Ascending aorta (tissue), 2 donors: ENCODE measurements at regions not wholly inside any gene's neighbourhood (a gene's known extent, or its start where the extent isn't known, plus 50 kb on each side); places are given as distances from the start of the nearest gene placed in this dataset.

ENCODE experiments used
- DNase-seq, 2 donors: peaks; one replicate each; pipeline ENCODE4 v3.0.0-alpha.2; 2019; ENCODE audit warnings: low spot score in 2 of 2
- H3K27ac ChIP-seq, 2 donors: fragments of 200-600 bp; sonication (generic); one replicate each; pipeline ENCODE4 v1.5.1; 2016 to 2017; ENCODE audit warnings: mild to moderate bottlenecking in 1 of 2
- H3K27me3 ChIP-seq: fragments of 200-600 bp; sonication (generic); one replicate; pipeline ENCODE4 v1.5.1; 2017
- H3K36me3 ChIP-seq, 2 donors: fragments of 200-600 bp; sonication (generic); one replicate each; pipeline ENCODE4 v1.5.1; 2016
- H3K4me1 ChIP-seq, 2 donors: fragments of 200-600 bp; sonication (generic); one replicate each; pipeline ENCODE4 v1.5.1; 2016 to 2017; ENCODE audit warnings: mild to moderate bottlenecking in 1 of 2
- H3K4me3 ChIP-seq, 2 donors: fragments of 200-600 bp; sonication (generic); one replicate each; pipeline ENCODE4 v1.5.1; 2016 to 2017; ENCODE audit warnings: mild to moderate bottlenecking in 1 of 2
- H3K9me3 ChIP-seq, 2 donors: fragments of 200-600 bp; sonication (generic); one replicate each; pipeline ENCODE4 v1.5.1; 2016
- intact Hi-C: fragments of 100-400 bp; cut with DNase I; formaldehyde crosslinking; loops from one replicate; pipeline ENCODE4 v1.15.1; 2023
- TF ChIP-seq, protein P1 (sequence below), 3 experiments: fragments of 200-600 bp in 2 of 3; fragments of 450-650 bp in 1 of 3; sonication (generic) in 2 of 3; IDR thresholded peaks; one replicate each; pipeline ENCODE4 v1.5.1; 2016 to 2019; ENCODE audit warnings: antibody characterized with exemption in 3 of 3, mild to moderate bottlenecking in 1 of 3, moderate library complexity in 1 of 3

DNA sequence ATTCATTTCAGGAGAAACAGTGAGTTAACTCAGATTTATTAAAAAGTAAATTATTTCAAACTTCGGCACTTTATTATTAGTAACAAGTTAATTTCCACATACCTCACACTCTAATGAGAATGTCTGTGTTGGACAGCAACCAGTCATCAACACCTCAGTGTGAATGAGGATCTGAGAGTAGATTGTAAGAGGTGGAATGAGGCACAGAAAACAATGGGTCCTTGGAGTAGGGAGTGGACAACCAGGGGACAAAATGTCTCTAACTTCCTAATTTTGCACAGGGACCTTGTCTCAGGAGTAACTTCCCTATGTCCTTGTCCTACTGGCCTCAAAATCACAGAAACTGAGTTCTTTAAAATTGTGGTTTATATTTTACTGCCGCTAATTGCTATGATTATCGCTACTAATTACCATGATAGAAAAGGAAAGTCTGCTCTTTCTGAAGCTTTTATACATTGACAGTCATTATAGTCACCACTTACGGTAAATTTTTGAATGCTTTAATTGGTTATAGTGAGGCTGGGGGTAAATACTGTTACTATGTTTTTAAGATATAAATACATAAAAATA lies 82.2 kb upstream of the LRPPRC start:
- H3K4me1 ChIP-seq = no peaks in the 10 kb centered on the region
- intact Hi-C loops = no loop called here
- no peak for DNase-seq
- H3K9me3 ChIP-seq = no peaks in the 10 kb centered on the region
- TF ChIP-seq, protein P1, sequence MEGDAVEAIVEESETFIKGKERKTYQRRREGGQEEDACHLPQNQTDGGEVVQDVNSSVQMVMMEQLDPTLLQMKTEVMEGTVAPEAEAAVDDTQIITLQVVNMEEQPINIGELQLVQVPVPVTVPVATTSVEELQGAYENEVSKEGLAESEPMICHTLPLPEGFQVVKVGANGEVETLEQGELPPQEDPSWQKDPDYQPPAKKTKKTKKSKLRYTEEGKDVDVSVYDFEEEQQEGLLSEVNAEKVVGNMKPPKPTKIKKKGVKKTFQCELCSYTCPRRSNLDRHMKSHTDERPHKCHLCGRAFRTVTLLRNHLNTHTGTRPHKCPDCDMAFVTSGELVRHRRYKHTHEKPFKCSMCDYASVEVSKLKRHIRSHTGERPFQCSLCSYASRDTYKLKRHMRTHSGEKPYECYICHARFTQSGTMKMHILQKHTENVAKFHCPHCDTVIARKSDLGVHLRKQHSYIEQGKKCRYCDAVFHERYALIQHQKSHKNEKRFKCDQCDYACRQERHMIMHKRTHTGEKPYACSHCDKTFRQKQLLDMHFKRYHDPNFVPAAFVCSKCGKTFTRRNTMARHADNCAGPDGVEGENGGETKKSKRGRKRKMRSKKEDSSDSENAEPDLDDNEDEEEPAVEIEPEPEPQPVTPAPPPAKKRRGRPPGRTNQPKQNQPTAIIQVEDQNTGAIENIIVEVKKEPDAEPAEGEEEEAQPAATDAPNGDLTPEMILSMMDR (IDR thresholded peaks at IDR 0.05) = no peak
- H3K36me3 ChIP-seq = no peaks in the 10 kb centered on the region
- H3K27me3 ChIP-seq = no peaks in the 10 kb centered on the region
- no peak overlapping the region for H3K4me3 ChIP-seq
- H3K27ac ChIP-seq = no peak overlapping the region

DNA sequence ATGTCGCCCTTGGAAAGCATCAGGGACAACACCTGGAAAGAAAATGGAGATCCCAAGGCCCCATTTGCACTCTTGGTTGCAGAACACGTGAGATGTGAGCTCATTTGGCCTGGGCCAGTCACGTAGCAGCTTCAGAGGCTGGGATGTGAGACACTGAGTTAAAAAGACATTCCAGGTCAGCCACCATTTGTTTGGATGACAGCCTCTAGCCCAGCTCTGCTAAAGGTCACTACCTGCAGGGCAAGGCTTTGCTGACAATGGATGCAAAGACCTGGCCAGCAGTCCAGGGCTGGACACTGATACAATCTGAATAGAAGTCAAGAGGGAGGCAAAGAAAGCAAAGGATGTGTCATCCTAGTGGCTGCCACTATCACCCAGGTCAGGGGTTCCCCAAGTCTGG lies 83.9 kb upstream of the LRPPRC start:
- DNase-seq = no peak
- Histone ChIP-seq H3K4me1 (no peaks in the 10 kb centered on the region), H3K4me3 (no peak overlapping the region), H3K27me3 (no peaks in the 10 kb centered on the region), H3K36me3 (no peaks in the 10 kb centered on the region), H3K27ac (no peak overlapping the region), H3K9me3 (no peaks in the 10 kb centered on the region)
- intact Hi-C loops = loop anchor here (10.0 kb wide), 1 partner anchor 285 kb away; the partner anchor contains the start of genes CAMKMT and PREPL
- TF ChIP-seq, protein P1 (IDR thresholded peaks at IDR 0.05) = no peak

DNA sequence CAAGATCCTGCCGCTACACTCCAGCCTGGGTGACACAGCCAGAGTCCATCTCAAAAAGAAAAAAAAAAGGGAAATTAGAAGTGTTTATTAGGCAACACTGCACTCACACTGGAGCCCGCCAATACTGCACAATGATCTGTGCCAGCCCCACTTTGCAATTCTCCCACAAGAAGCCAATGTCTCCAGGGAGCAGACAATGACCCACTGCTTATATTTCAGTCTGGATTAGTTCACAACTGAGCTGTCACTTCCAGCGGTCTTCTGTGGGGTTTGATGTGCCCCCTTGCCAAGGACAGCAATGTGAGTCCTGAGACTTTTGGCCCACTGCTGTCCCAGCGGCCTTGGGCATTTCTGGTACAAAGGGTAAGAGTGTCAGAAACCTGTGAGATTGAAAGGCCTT lies 85.6 kb upstream of the PPM1B start:
- Histone ChIP-seq H3K4me1 (peaks cover 0 to 11% of the 10 kb centered on the region in 2 donors), H3K27me3 (no peaks in the 10 kb centered on the region), H3K36me3 (no peaks in the 10 kb centered on the region), H3K9me3 (no peaks in the 10 kb centered on the region), H3K4me3 (no peak overlapping the region), H3K27ac (no peak overlapping the region)
- intact Hi-C loops = loop anchor here (10.0 kb wide), 1 partner anchor 282 kb away; the partner anchor contains the start of genes CAMKMT and PREPL
- no peak for DNase-seq
- TF ChIP-seq, protein P1 (IDR thresholded peaks at IDR 0.05) = no peak

DNA sequence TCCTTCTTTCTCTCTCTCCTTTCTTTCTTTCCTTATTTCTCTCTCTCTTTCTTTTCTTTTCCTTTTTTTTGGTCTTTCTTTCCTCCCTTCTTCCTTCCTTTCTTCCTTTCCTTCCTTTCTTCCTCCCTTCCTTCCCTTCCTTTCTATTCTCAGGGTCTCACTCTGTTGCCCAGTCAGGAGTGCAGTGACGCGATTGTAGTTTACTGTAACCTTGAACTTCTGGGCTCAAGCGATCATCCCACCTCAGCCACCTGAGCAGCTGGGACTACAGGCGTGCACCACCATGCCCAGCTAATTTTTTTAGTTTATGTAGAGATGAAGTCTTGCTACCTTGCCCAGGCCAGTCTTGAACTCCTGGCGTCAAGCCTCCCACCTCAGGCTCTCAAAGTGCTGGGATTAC lies 83.8 kb upstream of the PPM1B start:
- Histone ChIP-seq H3K4me3 (no peak overlapping the region), H3K36me3 (no peaks in the 10 kb centered on the region), H3K27ac (no peak overlapping the region), H3K4me1 (peaks cover 0 to 11% of the 10 kb centered on the region in 2 donors), H3K27me3 (no peaks in the 10 kb centered on the region), H3K9me3 (no peaks in the 10 kb centered on the region)
- TF ChIP-seq, protein P1 (IDR thresholded peaks at IDR 0.05) = no peak
- intact Hi-C loops = loop anchor here (10.0 kb wide), 1 partner anchor 280 kb away; the partner anchor contains the start of genes CAMKMT and PREPL
- DNase-seq = no peak

DNA sequence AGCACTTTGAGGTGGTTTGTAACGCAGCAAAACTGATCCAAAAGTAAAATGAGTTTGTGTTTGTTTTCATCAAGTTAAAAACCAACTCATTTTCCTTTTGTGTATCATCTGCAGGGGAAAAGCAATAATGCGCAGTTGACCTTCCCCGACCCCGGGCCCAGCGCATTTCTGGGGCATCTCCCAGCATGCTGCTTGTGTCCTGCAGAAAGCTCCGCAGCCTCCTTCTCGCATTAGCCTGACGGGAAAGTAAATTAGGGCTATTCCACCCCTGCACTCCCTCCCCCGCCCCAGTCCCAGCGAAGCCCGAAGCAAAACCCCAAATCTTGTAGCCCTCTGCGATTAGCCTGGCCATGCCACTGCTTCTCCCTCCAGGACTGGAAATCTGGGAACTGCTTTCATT lies 82.0 kb upstream of the PPM1B start:
- DNase-seq = no peak
- TF ChIP-seq, protein P1 (IDR thresholded peaks at IDR 0.05) = no peak
- peak overlapping the region; percentile 66 to 70 for H3K27ac ChIP-seq
- H3K27me3 ChIP-seq = no peaks in the 10 kb centered on the region
- intact Hi-C loops = loop anchor here (1.0 to 10.0 kb wide), 4 partner anchors 82 to 278 kb away; partner anchors contain the start of genes CAMKMT, PPM1B and PREPL
- H3K4me1 ChIP-seq = peaks cover 0 to 11% of the 10 kb centered on the region in 2 donors
- H3K4me3 ChIP-seq = peak overlapping the region; percentile 18 to 60
- no peaks in the 10 kb centered on the region for H3K36me3 ChIP-seq
- no peaks in the 10 kb centered on the region for H3K9me3 ChIP-seq
